ENCODE measurements at regions not wholly inside any gene's neighbourhood (a gene's known extent, or its start where the extent isn't known, plus 50 kb on each side); places are given as distances from the start of the nearest gene placed in this dataset.

DNA sequence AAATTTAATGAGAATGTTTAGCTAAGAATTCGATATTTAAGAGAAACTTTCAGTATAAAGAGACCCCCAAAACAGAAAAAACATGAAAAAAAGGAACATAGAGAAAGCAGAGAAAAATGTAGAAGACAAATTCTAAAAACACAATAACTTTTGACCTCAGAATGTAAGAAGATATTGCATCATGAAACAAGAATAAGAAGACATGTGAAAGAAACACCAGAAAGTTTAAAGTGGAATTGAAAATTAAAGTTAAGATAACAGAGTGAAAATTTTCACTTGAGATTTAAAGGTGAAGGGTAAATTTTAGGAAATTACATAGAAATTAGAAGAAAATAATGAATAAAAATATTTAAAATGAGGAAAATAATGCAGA lies 78.2 kb upstream of the FAM3C start:
- TF ChIP-seq, protein P1, sequence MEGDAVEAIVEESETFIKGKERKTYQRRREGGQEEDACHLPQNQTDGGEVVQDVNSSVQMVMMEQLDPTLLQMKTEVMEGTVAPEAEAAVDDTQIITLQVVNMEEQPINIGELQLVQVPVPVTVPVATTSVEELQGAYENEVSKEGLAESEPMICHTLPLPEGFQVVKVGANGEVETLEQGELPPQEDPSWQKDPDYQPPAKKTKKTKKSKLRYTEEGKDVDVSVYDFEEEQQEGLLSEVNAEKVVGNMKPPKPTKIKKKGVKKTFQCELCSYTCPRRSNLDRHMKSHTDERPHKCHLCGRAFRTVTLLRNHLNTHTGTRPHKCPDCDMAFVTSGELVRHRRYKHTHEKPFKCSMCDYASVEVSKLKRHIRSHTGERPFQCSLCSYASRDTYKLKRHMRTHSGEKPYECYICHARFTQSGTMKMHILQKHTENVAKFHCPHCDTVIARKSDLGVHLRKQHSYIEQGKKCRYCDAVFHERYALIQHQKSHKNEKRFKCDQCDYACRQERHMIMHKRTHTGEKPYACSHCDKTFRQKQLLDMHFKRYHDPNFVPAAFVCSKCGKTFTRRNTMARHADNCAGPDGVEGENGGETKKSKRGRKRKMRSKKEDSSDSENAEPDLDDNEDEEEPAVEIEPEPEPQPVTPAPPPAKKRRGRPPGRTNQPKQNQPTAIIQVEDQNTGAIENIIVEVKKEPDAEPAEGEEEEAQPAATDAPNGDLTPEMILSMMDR (IDR thresholded peaks at IDR 0.05), result no peak
- TF ChIP-seq POLR2A (IDR thresholded peaks at IDR 0.05) (no peak), POLR2AphosphoS5 (IDR thresholded peaks at IDR 0.05) (no peak)
